CMK (cell line): ENCODE measurements at regions not wholly inside any gene's neighbourhood (a gene's known extent, or its start where the extent isn't known, plus 50 kb on each side); places are given as distances from the start of the nearest gene placed in this dataset.
"Not testable (repeated sequence)": the region's sequence is repeated elsewhere in the genome, so short reads cannot be mapped to it uniquely, and the experiment has no call there.

ENCODE experiments used
- DNase-seq: peaks from one replicate; pipeline ENCODE4 v3.0.0-alpha.2; 2010; ENCODE audit warnings: low read depth

GRCh38 chr10:8803992-8804391, 749.5 kb downstream of the GATA3 start:
- DNase-seq: no peak

GRCh38 chr10:8810677-8811076, 756.2 kb downstream of the GATA3 start:
- no peak for DNase-seq

GRCh38 chr10:8811201-8811600, 756.7 kb downstream of the GATA3 start:
- DNase-seq: no peak

- DNase-seq: no peak
These were observed 761.5 kb downstream of the GATA3 start for GRCh38 chr10:8815969-8816368.

- no peak for DNase-seq
These were observed 762.8 kb downstream of the GATA3 start for GRCh38 chr10:8817299-8817698.

- DNase-seq: no peak
These were observed 771.1 kb downstream of the GATA3 start for GRCh38 chr10:8825611-8826010.

GRCh38 chr10:8829592-8829991, 775.1 kb downstream of the GATA3 start:
- DNase-seq: no peak

- DNase-seq: no peak
These were observed 775.6 kb downstream of the GATA3 start for GRCh38 chr10:8830048-8830447.

GRCh38 chr10:8830876-8831275, 776.4 kb downstream of the GATA3 start:
- DNase-seq: no peak

GRCh38 chr10:8835453-8836167, 781.1 kb downstream of the GATA3 start:
- no peak for DNase-seq

GRCh38 chr10:8840356-8840755, 785.9 kb downstream of the GATA3 start:
- no peak for DNase-seq

- no peak for DNase-seq
These were observed 789.7 kb downstream of the GATA3 start for GRCh38 chr10:8844141-8844540.

GRCh38 chr10:8852546-8852945, 798.1 kb downstream of the GATA3 start:
- DNase-seq: no peak

GRCh38 chr10:8853048-8853447, 798.6 kb downstream of the GATA3 start:
- no peak for DNase-seq

- not testable (repeated sequence) for DNase-seq
These were observed 814.4 kb downstream of the GATA3 start for GRCh38 chr10:8868924-8869323.

GRCh38 chr10:8873310-8873709, 818.8 kb downstream of the GATA3 start:
- DNase-seq: no peak

- no peak for DNase-seq
These were observed 819.8 kb downstream of the GATA3 start for GRCh38 chr10:8874268-8874667.

- DNase-seq: no peak
These were observed 820.5 kb downstream of the GATA3 start for GRCh38 chr10:8874972-8875371.

- no peak for DNase-seq
These were observed 821.7 kb downstream of the GATA3 start for GRCh38 chr10:8876171-8876570.

GRCh38 chr10:8889538-8889937, 835.0 kb downstream of the GATA3 start:
- DNase-seq: no peak

GRCh38 chr10:8893102-8893501, 838.6 kb downstream of the GATA3 start:
- DNase-seq: no peak

- DNase-seq: no peak
These were observed 839.7 kb downstream of the GATA3 start for GRCh38 chr10:8894148-8894547.

- DNase-seq: no peak
These were observed 843.3 kb downstream of the GATA3 start for GRCh38 chr10:8897769-8898168.

GRCh38 chr10:8898745-8899330, 844.4 kb downstream of the GATA3 start:
- DNase-seq: no peak
